Progenitor cell of endocrine pancreas (in vitro differentiated cells): ENCODE measurements at regions not wholly inside any gene's neighbourhood (a gene's known extent, or its start where the extent isn't known, plus 50 kb on each side); places are given as distances from the start of the nearest gene placed in this dataset.

Source experiments
- DNase-seq: peaks from one replicate; pipeline ENCODE4 v3.0.0; 2021; ENCODE audit warnings: low spot score; ENCODE audit not compliant: unreplicated experiment
- H3K27ac Mint-ChIP-seq: 2 replicates; pipeline ENCODE4 v1.8.0; 2021; ENCODE audit warnings: mild to moderate bottlenecking, moderate library complexity, mixed read lengths
- H3K27me3 Mint-ChIP-seq: 2 replicates; pipeline ENCODE4 v1.8.0; 2021; ENCODE audit warnings: mixed read lengths
- H3K36me3 Mint-ChIP-seq: 2 replicates; pipeline ENCODE4 v1.8.0; 2022; ENCODE audit warnings: mixed read lengths; ENCODE audit not compliant: insufficient read depth
- H3K4me1 Mint-ChIP-seq: 2 replicates; pipeline ENCODE4 v1.8.0; 2021; ENCODE audit warnings: low read depth, mixed read lengths
- H3K4me3 Mint-ChIP-seq: 2 replicates; pipeline ENCODE4 v1.8.0; 2021; ENCODE audit warnings: low read depth, mild to moderate bottlenecking, moderate library complexity, mixed read lengths
- H3K9me3 Mint-ChIP-seq: 2 replicates; pipeline ENCODE4 v1.8.0; 2021; ENCODE audit warnings: low read depth, mixed read lengths
- TF ChIP-seq, protein P1 (sequence below): fragments of 200-600 bp; sonication (generic); IDR thresholded peaks from one replicate; pipeline ENCODE4 v1.5.0; 2021; ENCODE audit warnings: antibody characterized with exemption, mild to moderate bottlenecking; ENCODE audit not compliant: unreplicated experiment

DNA sequence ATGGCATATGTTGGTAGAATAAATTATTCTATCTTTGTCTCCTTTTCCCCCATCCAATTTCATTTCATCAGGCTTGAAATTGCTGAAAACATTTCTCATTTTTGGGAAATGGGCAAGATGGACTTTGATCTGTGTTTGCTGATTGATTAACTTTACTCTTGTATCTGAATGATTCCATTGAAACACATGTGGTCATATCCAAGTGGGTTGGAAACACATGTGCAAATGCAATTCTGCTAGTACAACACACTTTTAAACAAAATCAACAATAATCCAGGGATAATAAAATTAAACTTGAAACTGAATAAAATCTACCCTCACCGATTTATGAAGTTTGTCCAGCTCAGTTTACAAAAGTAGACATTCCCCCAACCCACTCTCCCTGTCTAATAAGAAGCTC is 96.9 kb downstream of the EPDR1 start:
- no peak for DNase-seq
- TF ChIP-seq, protein P1, sequence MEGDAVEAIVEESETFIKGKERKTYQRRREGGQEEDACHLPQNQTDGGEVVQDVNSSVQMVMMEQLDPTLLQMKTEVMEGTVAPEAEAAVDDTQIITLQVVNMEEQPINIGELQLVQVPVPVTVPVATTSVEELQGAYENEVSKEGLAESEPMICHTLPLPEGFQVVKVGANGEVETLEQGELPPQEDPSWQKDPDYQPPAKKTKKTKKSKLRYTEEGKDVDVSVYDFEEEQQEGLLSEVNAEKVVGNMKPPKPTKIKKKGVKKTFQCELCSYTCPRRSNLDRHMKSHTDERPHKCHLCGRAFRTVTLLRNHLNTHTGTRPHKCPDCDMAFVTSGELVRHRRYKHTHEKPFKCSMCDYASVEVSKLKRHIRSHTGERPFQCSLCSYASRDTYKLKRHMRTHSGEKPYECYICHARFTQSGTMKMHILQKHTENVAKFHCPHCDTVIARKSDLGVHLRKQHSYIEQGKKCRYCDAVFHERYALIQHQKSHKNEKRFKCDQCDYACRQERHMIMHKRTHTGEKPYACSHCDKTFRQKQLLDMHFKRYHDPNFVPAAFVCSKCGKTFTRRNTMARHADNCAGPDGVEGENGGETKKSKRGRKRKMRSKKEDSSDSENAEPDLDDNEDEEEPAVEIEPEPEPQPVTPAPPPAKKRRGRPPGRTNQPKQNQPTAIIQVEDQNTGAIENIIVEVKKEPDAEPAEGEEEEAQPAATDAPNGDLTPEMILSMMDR, result no peak
- Mint-ChIP-seq H3K27ac (no peak overlapping the region), H3K9me3 (no peaks in the 10 kb centered on the region), H3K27me3 (no peaks in the 10 kb centered on the region), H3K36me3 (no peaks in the 10 kb centered on the region), H3K4me1 (no peaks in the 10 kb centered on the region), H3K4me3 (no peak overlapping the region)

DNA sequence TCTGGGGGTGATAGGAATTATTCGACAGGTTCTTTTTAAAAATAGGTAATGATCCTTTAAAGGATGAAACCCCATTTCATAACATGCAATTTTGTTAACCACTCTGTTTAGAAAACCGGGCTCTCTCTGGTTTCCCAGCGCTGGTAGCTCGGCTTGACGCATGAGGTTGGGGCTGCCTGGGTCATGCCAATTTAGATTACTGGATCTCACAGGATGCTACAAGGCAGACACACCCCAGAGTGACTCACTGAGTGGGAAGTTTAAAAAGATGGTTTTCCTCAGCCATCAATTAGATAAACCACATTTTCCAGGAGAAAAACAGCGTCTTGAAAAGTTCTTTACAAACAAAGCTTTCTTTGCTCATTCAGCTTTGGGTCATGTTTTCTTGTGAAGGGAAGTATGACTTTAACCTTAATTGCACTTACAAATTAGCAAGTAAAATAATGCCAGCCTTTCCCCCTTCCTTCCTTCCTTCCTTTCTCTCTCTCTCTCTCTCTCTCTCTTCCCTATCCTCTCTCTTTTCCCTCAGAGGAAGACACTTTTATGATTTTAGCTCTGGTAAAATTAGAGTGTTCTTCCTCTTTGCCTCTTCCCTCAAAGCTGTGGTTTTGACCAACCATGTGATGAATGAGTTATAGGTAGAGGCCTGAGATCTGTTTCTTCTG is 99.8 kb downstream of the EPDR1 start:
- no peak for DNase-seq
- no peaks in the 10 kb centered on the region for H3K4me1 Mint-ChIP-seq
- H3K9me3 Mint-ChIP-seq, result no peaks in the 10 kb centered on the region
- no peaks in the 10 kb centered on the region for H3K27me3 Mint-ChIP-seq
- TF ChIP-seq, protein P1, result no peak
- no peak overlapping the region for H3K4me3 Mint-ChIP-seq
- H3K27ac Mint-ChIP-seq, result no peak overlapping the region
- no peaks in the 10 kb centered on the region for H3K36me3 Mint-ChIP-seq

DNA sequence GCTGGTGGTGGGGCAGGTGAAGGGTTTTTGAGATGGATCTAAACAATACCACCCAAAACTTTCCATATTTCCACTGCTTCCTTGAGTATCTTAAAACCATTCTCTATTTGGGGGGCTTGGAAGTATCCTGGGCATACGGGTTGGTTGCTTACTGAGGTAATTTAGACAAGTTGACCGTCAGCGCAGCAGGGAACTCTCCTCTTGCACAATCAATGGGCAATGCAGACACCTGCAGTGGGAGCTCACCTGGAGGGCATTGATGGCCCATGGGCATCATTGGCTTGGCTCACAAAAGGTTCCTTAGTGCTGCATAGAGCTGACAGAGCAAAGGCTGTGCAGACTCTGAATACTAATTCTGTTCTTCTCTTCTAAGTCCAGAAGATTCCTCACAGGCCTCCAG is 101.5 kb downstream of the EPDR1 start:
- TF ChIP-seq, protein P1, result no peak
- Mint-ChIP-seq H3K27ac (no peak overlapping the region), H3K27me3 (no peaks in the 10 kb centered on the region), H3K4me3 (no peak overlapping the region), H3K9me3 (no peaks in the 10 kb centered on the region), H3K4me1 (no peaks in the 10 kb centered on the region), H3K36me3 (no peaks in the 10 kb centered on the region)
- no peak for DNase-seq

DNA sequence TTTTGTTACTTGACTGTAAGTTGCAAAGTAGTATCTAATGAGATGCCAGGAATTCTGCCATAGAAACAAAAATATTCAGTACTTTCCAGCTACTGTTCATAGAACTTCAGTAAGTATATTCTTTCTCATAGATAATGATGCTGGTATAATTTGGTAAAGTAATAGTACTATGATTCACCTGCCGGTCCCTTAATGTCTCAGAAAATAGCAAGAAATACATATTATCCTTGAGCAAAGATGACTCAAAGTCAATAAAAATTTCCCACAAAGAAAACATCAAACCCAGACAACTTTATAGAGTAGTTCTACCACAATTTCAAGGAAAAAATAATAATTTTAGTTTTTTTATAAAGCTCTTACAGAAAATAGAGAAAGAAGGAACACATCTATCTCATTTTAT is 105.4 kb downstream of the EPDR1 start:
- no peak overlapping the region for H3K4me3 Mint-ChIP-seq
- TF ChIP-seq, protein P1, result no peak
- DNase-seq, result no peak
- H3K36me3 Mint-ChIP-seq, result no peaks in the 10 kb centered on the region
- no peak overlapping the region for H3K27ac Mint-ChIP-seq
- no peaks in the 10 kb centered on the region for H3K9me3 Mint-ChIP-seq
- H3K27me3 Mint-ChIP-seq, result no peaks in the 10 kb centered on the region
- H3K4me1 Mint-ChIP-seq, result no peaks in the 10 kb centered on the region

DNA sequence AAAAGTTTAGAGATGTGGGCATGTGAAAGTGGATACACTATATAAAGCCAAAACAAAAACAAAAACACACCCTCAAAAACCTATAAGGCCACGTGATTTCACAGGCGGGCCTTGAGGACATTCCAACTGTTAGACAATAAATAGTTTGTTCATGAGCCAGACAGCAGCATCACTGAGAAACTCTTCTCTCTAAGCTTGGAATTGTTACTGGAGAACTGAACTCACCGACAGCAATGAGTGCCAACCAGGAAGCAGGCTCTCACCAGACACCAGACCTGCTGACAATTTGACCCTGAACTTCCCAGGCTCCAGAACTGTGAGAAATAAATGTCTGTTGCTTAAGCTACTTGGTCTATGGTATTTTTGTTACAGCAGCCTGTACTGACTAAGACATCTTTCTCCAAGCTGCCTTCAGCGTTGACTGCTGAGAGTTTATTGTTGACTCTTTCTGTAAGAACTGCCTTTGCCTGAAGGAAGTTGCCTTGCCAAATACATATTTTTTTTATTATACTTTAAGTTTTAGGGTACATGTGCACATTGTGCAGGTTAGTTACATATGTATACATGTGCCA is 107.5 kb downstream of the EPDR1 start:
- Mint-ChIP-seq H3K9me3 (no peaks in the 10 kb centered on the region), H3K4me1 (no peaks in the 10 kb centered on the region), H3K36me3 (no peaks in the 10 kb centered on the region), H3K4me3 (no peak overlapping the region), H3K27ac (no peak overlapping the region), H3K27me3 (no peaks in the 10 kb centered on the region)
- TF ChIP-seq, protein P1, result no peak
- no peak for DNase-seq
